SKM-1 treated with dmso at 0.1 percent for 144 hours (cell line): ENCODE measurements at regions not wholly inside any gene's neighbourhood (a gene's known extent, or its start where the extent isn't known, plus 50 kb on each side); places are given as distances from the start of the nearest gene placed in this dataset.
A peak's percentile ranks its signal among the peaks of the same experiment; 100 is the strongest.

Experiments
- DNase-seq: peaks from one replicate; lab custom pipeline; 2025; ENCODE audit not compliant: unreplicated experiment; lab: John Stamatoyannopoulos, UW

GRCh38 chr1:62370594-62370993 is 51.4 kb upstream of the KANK4 start:
- no peak for DNase-seq

- no peak for DNase-seq
Observed at GRCh38 chr1:62371375-62371774, 52.1 kb upstream of the KANK4 start.

- DNase-seq = no peak
Observed at GRCh38 chr1:62373221-62373620, 54.0 kb upstream of the KANK4 start.

- no peak for DNase-seq
Observed at GRCh38 chr1:62377043-62377562, 57.9 kb upstream of the KANK4 start.

- DNase-seq = no peak
Observed at GRCh38 chr1:62380181-62380580, 56.7 kb upstream of the USP1 start.

GRCh38 chr1:62381831-62382657 is 54.8 kb upstream of the USP1 start:
- no peak for DNase-seq

GRCh38 chr1:62382658-62382955 is 54.2 kb upstream of the USP1 start:
- no peak for DNase-seq

GRCh38 chr1:62384276-62385005 is 52.4 kb upstream of the USP1 start:
- peak; percentile 7 for DNase-seq

- DNase-seq = no peak
Observed at GRCh38 chr1:62385923-62386322, 50.9 kb upstream of the USP1 start.

GRCh38 chr1:62386351-62387121 is 50.3 kb upstream of the USP1 start:
- DNase-seq = no peak
